CD14-positive monocyte (primary cell): ENCODE measurements at regions not wholly inside any gene's neighbourhood (a gene's known extent, or its start where the extent isn't known, plus 50 kb on each side); places are given as distances from the start of the nearest gene placed in this dataset.

Experiments used
- DNase-seq, 3 donors: peaks; one replicate each; pipeline ENCODE4 v3.0.0-alpha.2; 2011 to 2022
- H2AFZ ChIP-seq: 2 replicates; pipeline ENCODE4 v1.6.0; 2012; ENCODE audit warnings: mild to moderate bottlenecking, low read depth, low read length, inconsistent platforms; ENCODE audit not compliant: insufficient read depth, poor library complexity, severe bottlenecking
- H3K27ac ChIP-seq, 2 donors: 1 replicate in 1 of 2; 2 replicates in 1 of 2; pipeline ENCODE4 v1.5.1; 2012 to 2013; ENCODE audit warnings: low read length in 2 of 2, control low read depth in 1 of 2, inconsistent platforms in 1 of 2, low read depth in 1 of 2, mild to moderate bottlenecking in 1 of 2
- H3K27me3 ChIP-seq, 2 donors: one replicate each; pipeline versions ENCODE4 v1.6.0 to v1.6.1; 2011 to 2013; ENCODE audit warnings: low read length in 2 of 2; ENCODE audit not compliant: control insufficient read depth in 2 of 2, insufficient read depth in 2 of 2
- H3K36me3 ChIP-seq, 2 donors: replicated peaks in 1 of 2; 1 replicate in 1 of 2; 2 replicates in 1 of 2; pipeline versions ENCODE4 v1.5.1 to v1.6.1; 2012 to 2013; ENCODE audit warnings: low read length in 2 of 2, control low read depth in 1 of 2, inconsistent platforms in 1 of 2, mild to moderate bottlenecking in 1 of 2; ENCODE audit not compliant: insufficient read depth in 2 of 2, control insufficient read depth in 1 of 2
- H3K4me1 ChIP-seq, 2 donors: 1 replicate in 1 of 2; 2 replicates in 1 of 2; pipeline versions ENCODE4 v1.5.1 to v1.6.1; 2012 to 2013; ENCODE audit warnings: low read length in 2 of 2, control low read depth in 1 of 2, inconsistent platforms in 1 of 2, mild to moderate bottlenecking in 1 of 2, moderate library complexity in 1 of 2; ENCODE audit not compliant: insufficient read depth in 2 of 2, control insufficient read depth in 1 of 2
- H3K4me2 ChIP-seq: replicated peaks from 2 replicates; pipeline ENCODE3; 2012; ENCODE audit warnings: low read length, moderate library complexity, mild to moderate bottlenecking; ENCODE audit not compliant: poor library complexity, severe bottlenecking; ENCODE audit errors: extremely low read depth
- H3K4me3 ChIP-seq, 3 experiments: fragments of 200-600 bp in 1 of 3; sonication (generic) in 1 of 3; replicated peaks in 1 of 3; 1 replicate in 2 of 3; 2 replicates in 1 of 3; pipeline ENCODE4 v1.5.1; 2011 to 2013; ENCODE audit warnings: low read length in 3 of 3, mild to moderate bottlenecking in 3 of 3, control low read depth in 2 of 3, low read depth in 2 of 3, inconsistent platforms in 1 of 3, moderate library complexity in 1 of 3
- H3K79me2 ChIP-seq: 2 replicates; pipeline ENCODE4 v1.6.0; 2012; ENCODE audit warnings: mild to moderate bottlenecking, control low read depth, inconsistent platforms, low read length, moderate library complexity; ENCODE audit not compliant: insufficient read depth
- H3K9ac ChIP-seq: 2 replicates; pipeline ENCODE4 v1.6.0; 2017; ENCODE audit warnings: low read length, mild to moderate bottlenecking; ENCODE audit not compliant: insufficient read depth, poor library complexity, severe bottlenecking
- H3K9me3 ChIP-seq, 2 donors: replicated peaks in 1 of 2; 1 replicate in 1 of 2; 2 replicates in 1 of 2; pipeline versions ENCODE4 v1.5.1 to v1.6.1; 2012 to 2013; ENCODE audit warnings: low read length in 2 of 2, control low read depth in 1 of 2; ENCODE audit not compliant: control insufficient read depth in 1 of 2, insufficient read depth in 1 of 2
- H4K20me1 ChIP-seq: 2 replicates; pipeline ENCODE4 v1.6.0; 2012; ENCODE audit warnings: mild to moderate bottlenecking, low read length, control low read depth, moderate library complexity; ENCODE audit not compliant: insufficient read depth
- H3K27ac Mint-ChIP-seq, 7 donors: one replicate each; pipeline ENCODE4 v1.8.0; 2020; ENCODE audit warnings: mild to moderate bottlenecking in 7 of 7, mixed read lengths in 7 of 7, moderate library complexity in 6 of 7, inconsistent platforms in 2 of 7
- H3K27me3 Mint-ChIP-seq, 3 donors: one replicate each; pipeline ENCODE4 v1.8.0; 2021 to 2022; ENCODE audit warnings: low read depth in 3 of 3, mild to moderate bottlenecking in 3 of 3, mixed read lengths in 3 of 3, moderate library complexity in 3 of 3, inconsistent platforms in 1 of 3
- H3K36me3 Mint-ChIP-seq, 2 donors: one replicate each; pipeline ENCODE4 v1.8.0; 2020; ENCODE audit warnings: mixed read lengths in 2 of 2, inconsistent platforms in 1 of 2, mild to moderate bottlenecking in 1 of 2
- H3K4me1 Mint-ChIP-seq: one replicate; pipeline ENCODE4 v1.8.0; 2020; ENCODE audit warnings: mild to moderate bottlenecking, mixed read lengths
- H3K4me3 Mint-ChIP-seq, 2 donors: one replicate each; pipeline ENCODE4 v1.8.0; 2020; ENCODE audit warnings: mild to moderate bottlenecking in 2 of 2, mixed read lengths in 2 of 2, moderate library complexity in 1 of 2
- H3K9me3 Mint-ChIP-seq, 7 donors: one replicate each; pipeline ENCODE4 v1.8.0; 2020 to 2022; ENCODE audit warnings: mixed read lengths in 7 of 7, mild to moderate bottlenecking in 6 of 7, moderate library complexity in 6 of 7, inconsistent platforms in 2 of 7
- WGBS: methylation state at CpG from one replicate; pipeline ENCODE4 v1.1.5; 2013; ENCODE audit warnings: missing lambda C conversion rate; ENCODE audit not compliant: insufficient coverage; 5-methylcytosine and 5-hydroxymethylcytosine counted together
- intact Hi-C, 2 donors: fragments of 100-400 bp; cut with micrococcal nuclease; formaldehyde crosslinking; loops; one replicate each; pipeline versions ENCODE4 v1.15.0 to v1.15.1; 2023
- TF ChIP-seq, protein P1 (sequence below): fragments of 200-600 bp; IDR thresholded peaks from one replicate; pipeline ENCODE4 v1.8.0; 2022; ENCODE audit warnings: antibody characterized with exemption, mild to moderate bottlenecking

- Mint-ChIP-seq H3K9me3 (no peaks in the 10 kb centered on the region), H3K27me3 (peaks cover 1 to 3% (median 2%) of the 10 kb centered on the region in 3 donors), H3K27ac (no peak overlapping the region), H3K4me1 (peaks cover 6% of the 10 kb centered on the region), H3K4me3 (no peak overlapping the region), H3K36me3 (no peaks in the 10 kb centered on the region)
- Histone ChIP-seq H2AFZ (no peak overlapping the region), H3K27me3 (no peaks in the 10 kb centered on the region), H3K36me3 (no peaks in the 10 kb centered on the region), H3K9me3 (no peaks in the 10 kb centered on the region), H3K4me1 (no peaks in the 10 kb centered on the region), H3K79me2 (no peaks in the 10 kb centered on the region), H3K27ac (no peak overlapping the region), H3K4me3 (no peak overlapping the region), H4K20me1 (no peaks in the 10 kb centered on the region), H3K9ac (no peak overlapping the region), H3K4me2 (no peak overlapping the region)
- 100% methylated on average over 1 of the region's 1 CpG for WGBS
- TF ChIP-seq, protein P1, sequence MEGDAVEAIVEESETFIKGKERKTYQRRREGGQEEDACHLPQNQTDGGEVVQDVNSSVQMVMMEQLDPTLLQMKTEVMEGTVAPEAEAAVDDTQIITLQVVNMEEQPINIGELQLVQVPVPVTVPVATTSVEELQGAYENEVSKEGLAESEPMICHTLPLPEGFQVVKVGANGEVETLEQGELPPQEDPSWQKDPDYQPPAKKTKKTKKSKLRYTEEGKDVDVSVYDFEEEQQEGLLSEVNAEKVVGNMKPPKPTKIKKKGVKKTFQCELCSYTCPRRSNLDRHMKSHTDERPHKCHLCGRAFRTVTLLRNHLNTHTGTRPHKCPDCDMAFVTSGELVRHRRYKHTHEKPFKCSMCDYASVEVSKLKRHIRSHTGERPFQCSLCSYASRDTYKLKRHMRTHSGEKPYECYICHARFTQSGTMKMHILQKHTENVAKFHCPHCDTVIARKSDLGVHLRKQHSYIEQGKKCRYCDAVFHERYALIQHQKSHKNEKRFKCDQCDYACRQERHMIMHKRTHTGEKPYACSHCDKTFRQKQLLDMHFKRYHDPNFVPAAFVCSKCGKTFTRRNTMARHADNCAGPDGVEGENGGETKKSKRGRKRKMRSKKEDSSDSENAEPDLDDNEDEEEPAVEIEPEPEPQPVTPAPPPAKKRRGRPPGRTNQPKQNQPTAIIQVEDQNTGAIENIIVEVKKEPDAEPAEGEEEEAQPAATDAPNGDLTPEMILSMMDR, result no peak
- DNase-seq, result no peak
- intact Hi-C loops, result no loop called here
These were observed 247.3 kb downstream of the DLEU7 start for GRCh38 chr13:50596156-50596555.

GRCh38 chr13:50596776-50597203 is 246.7 kb downstream of the DLEU7 start:
- no peak overlapping the region for H3K27ac ChIP-seq

More at GRCh38 chr13:50596776-50597203, 246.7 kb downstream of the DLEU7 start:
- WGBS, result 100% methylated on average over 1 of the region's 2 CpGs
- Mint-ChIP-seq H3K27ac (peak overlapping the region in 1 of 7 donors; percentile 46), H3K9me3 (no peaks in the 10 kb centered on the region), H3K36me3 (no peaks in the 10 kb centered on the region), H3K27me3 (peaks cover 1 to 3% (median 2%) of the 10 kb centered on the region in 3 donors), H3K4me3 (no peak overlapping the region), H3K4me1 (peaks cover 6% of the 10 kb centered on the region)
- Histone ChIP-seq H3K4me2 (no peak overlapping the region), H3K27me3 (no peaks in the 10 kb centered on the region), H3K79me2 (no peaks in the 10 kb centered on the region), H3K9me3 (no peaks in the 10 kb centered on the region), H4K20me1 (no peaks in the 10 kb centered on the region), H2AFZ (no peak overlapping the region), H3K9ac (no peak overlapping the region), H3K4me1 (no peaks in the 10 kb centered on the region), H3K36me3 (no peaks in the 10 kb centered on the region), H3K4me3 (no peak overlapping the region)
- DNase-seq, result no peak
- intact Hi-C loops, result no loop called here
- TF ChIP-seq, protein P1, result no peak
